ENCODE measurements at regions not wholly inside any gene's neighbourhood (a gene's known extent, or its start where the extent isn't known, plus 50 kb on each side); places are given as distances from the start of the nearest gene placed in this dataset.

DNA sequence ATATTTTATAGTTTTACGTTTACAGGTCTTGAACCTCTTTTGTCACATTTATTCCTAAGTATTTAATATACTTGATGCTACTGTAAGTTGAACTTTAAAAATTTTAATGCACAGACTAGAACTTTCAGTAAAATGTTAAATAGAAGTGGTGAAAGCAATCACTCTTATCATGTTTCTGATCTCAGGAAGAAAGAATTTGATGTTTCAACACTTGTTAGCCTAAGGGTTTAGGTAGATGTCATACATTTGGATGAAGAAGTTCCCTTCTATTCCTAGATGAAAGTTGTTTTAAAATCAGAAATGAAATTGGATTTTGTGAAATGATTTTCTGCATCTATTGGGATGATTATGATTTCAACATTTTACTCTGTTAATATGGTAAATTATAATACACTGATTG lies 63.6 kb upstream of the TTLL7 start:
- no peak overlapping the region for H3K4me3 ChIP-seq (ENCODE audit: low read depth in 2 of 2, low read length in 2 of 2)
- intact Hi-C loops (cut with micrococcal nuclease; ENCODE audit: unreplicated experiment), result no loop called here
- ChIA-PET POLR2A (no interaction called here), CTCF (no interaction called here)
- no peak for DNase-seq (ENCODE audit: low read depth, low spot score)
- no peaks in the 10 kb centered on the region for H3K4me1 ChIP-seq (ENCODE audit: control insufficient read depth, insufficient read depth, low read length)
- H3K27ac ChIP-seq (ENCODE audit: low read length), result no peak overlapping the region
- H3K36me3 ChIP-seq (ENCODE audit: control insufficient read depth, insufficient read depth, low read length), result no peaks in the 10 kb centered on the region
- in situ Hi-C loops (cut with HindIII; ENCODE audit: low pct_unique_long_range_greater_than_20kb, low sequenced_read_pairs), result no loop called here
- H3K9me3 ChIP-seq (ENCODE audit: control insufficient read depth, insufficient read depth, low read depth, low read length), result peaks cover 22% of the 10 kb centered on the region; the same call in 1 of the 2 replicates
- no peak for TF ChIP-seq SIN3A (IDR thresholded peaks at IDR 0.05; ENCODE audit: borderline replicate concordance, insufficient read depth, low read depth, low read length)
- TF ChIP-seq, protein P1, sequence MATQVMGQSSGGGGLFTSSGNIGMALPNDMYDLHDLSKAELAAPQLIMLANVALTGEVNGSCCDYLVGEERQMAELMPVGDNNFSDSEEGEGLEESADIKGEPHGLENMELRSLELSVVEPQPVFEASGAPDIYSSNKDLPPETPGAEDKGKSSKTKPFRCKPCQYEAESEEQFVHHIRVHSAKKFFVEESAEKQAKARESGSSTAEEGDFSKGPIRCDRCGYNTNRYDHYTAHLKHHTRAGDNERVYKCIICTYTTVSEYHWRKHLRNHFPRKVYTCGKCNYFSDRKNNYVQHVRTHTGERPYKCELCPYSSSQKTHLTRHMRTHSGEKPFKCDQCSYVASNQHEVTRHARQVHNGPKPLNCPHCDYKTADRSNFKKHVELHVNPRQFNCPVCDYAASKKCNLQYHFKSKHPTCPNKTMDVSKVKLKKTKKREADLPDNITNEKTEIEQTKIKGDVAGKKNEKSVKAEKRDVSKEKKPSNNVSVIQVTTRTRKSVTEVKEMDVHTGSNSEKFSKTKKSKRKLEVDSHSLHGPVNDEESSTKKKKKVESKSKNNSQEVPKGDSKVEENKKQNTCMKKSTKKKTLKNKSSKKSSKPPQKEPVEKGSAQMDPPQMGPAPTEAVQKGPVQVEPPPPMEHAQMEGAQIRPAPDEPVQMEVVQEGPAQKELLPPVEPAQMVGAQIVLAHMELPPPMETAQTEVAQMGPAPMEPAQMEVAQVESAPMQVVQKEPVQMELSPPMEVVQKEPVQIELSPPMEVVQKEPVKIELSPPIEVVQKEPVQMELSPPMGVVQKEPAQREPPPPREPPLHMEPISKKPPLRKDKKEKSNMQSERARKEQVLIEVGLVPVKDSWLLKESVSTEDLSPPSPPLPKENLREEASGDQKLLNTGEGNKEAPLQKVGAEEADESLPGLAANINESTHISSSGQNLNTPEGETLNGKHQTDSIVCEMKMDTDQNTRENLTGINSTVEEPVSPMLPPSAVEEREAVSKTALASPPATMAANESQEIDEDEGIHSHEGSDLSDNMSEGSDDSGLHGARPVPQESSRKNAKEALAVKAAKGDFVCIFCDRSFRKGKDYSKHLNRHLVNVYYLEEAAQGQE (IDR thresholded peaks at IDR 0.05; ENCODE audit: insufficient read depth in 1 of 2, low read depth in 2 of 2, low read length in 1 of 2), result no peak
- TF ChIP-seq POLR2AphosphoS5 (IDR thresholded peaks at IDR 0.05; ENCODE audit: low read depth, low read length), result no peak
- TF ChIP-seq TCF7L2 (IDR thresholded peaks at IDR 0.05; ENCODE audit: low read depth, low read length), result no peak
- TF ChIP-seq, protein P2, sequence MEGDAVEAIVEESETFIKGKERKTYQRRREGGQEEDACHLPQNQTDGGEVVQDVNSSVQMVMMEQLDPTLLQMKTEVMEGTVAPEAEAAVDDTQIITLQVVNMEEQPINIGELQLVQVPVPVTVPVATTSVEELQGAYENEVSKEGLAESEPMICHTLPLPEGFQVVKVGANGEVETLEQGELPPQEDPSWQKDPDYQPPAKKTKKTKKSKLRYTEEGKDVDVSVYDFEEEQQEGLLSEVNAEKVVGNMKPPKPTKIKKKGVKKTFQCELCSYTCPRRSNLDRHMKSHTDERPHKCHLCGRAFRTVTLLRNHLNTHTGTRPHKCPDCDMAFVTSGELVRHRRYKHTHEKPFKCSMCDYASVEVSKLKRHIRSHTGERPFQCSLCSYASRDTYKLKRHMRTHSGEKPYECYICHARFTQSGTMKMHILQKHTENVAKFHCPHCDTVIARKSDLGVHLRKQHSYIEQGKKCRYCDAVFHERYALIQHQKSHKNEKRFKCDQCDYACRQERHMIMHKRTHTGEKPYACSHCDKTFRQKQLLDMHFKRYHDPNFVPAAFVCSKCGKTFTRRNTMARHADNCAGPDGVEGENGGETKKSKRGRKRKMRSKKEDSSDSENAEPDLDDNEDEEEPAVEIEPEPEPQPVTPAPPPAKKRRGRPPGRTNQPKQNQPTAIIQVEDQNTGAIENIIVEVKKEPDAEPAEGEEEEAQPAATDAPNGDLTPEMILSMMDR (IDR thresholded peaks at IDR 0.05), result no peak
- peaks cover 6% of the 10 kb centered on the region for H3K27me3 ChIP-seq (ENCODE audit: control insufficient read depth, insufficient read depth, low read length)
- ATAC-seq, result no peak
- no TSS peak for BruUV-seq (replicated peaks)

DNA sequence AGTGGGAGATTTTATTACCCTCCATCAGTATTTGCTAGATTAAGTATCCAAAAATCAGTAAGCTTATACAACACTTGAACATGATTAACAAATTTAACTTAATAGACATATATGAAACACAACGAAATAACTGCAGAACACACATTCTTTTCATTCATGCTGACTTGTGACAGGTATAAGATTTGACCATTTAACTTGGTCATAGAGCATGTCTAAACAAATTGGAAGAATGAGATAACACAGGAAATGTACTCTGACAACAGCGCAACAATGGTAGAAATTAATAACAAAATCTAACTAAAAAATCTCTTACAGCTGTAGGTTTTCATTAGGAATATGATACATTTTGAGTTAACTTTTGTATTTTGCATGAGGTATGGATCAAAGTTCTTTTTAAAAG lies 62.4 kb upstream of the TTLL7 start:
- intact Hi-C loops (cut with micrococcal nuclease; ENCODE audit: unreplicated experiment), result no loop called here
- TF ChIP-seq, protein P2 (IDR thresholded peaks at IDR 0.05), result no peak
- TF ChIP-seq SIN3A (IDR thresholded peaks at IDR 0.05; ENCODE audit: borderline replicate concordance, insufficient read depth, low read depth, low read length) (no peak), TCF7L2 (IDR thresholded peaks at IDR 0.05; ENCODE audit: low read depth, low read length) (no peak), POLR2AphosphoS5 (IDR thresholded peaks at IDR 0.05; ENCODE audit: low read depth, low read length) (no peak)
- TF ChIP-seq, protein P1 (IDR thresholded peaks at IDR 0.05; ENCODE audit: insufficient read depth in 1 of 2, low read depth in 2 of 2, low read length in 1 of 2), result no peak
- in situ Hi-C loops (cut with HindIII; ENCODE audit: low pct_unique_long_range_greater_than_20kb, low sequenced_read_pairs), result no loop called here
- H3K36me3 ChIP-seq (ENCODE audit: control insufficient read depth, insufficient read depth, low read length), result no peaks in the 10 kb centered on the region
- BruUV-seq (replicated peaks), result no TSS peak
- H3K4me3 ChIP-seq (ENCODE audit: low read depth in 2 of 2, low read length in 2 of 2), result no peak overlapping the region
- ChIA-PET CTCF (interaction anchor here (0.7 to 0.8 kb wide), 2 partner anchors 12 to 85 kb away, joined by 3 to 5 read pairs; no protein-coding TSS in a partner anchor), POLR2A (interaction anchor here (0.6 kb wide), 1 partner anchor 17 kb away, joined by 3 read pairs; no protein-coding TSS in a partner anchor)
- ATAC-seq, result no peak
- no peak for DNase-seq (ENCODE audit: low read depth, low spot score)
- H3K27ac ChIP-seq (ENCODE audit: low read length), result no peak overlapping the region
- H3K9me3 ChIP-seq (ENCODE audit: control insufficient read depth, insufficient read depth, low read depth, low read length), result peaks cover 11% of the 10 kb centered on the region; the same call in 1 of the 2 replicates
- H3K27me3 ChIP-seq (ENCODE audit: control insufficient read depth, insufficient read depth, low read length), result peaks cover 6% of the 10 kb centered on the region
- no peaks in the 10 kb centered on the region for H3K4me1 ChIP-seq (ENCODE audit: control insufficient read depth, insufficient read depth, low read length)

Measured in Panc1 (cell line).